ENCODE measurements at regions not wholly inside any gene's neighbourhood (a gene's known extent, or its start where the extent isn't known, plus 50 kb on each side); places are given as distances from the start of the nearest gene placed in this dataset.

GRCh38 chr1:223029985-223030769 is 112.9 kb downstream of the TLR5 start:
- intact Hi-C loops (cut with DNase I), result no loop called here
- Histone ChIP-seq H3K4me3 (replicated peaks in 1 of 3) (no peak overlapping the region), H3K27ac (no peak overlapping the region), H3K27me3 (no peaks in the 10 kb centered on the region), H3K4me1 (peaks cover 0 to 4% of the 10 kb centered on the region in 2 donors), H3K36me3 (no peaks in the 10 kb centered on the region), H3K9me3 (no peaks in the 10 kb centered on the region)
- no peak for DNase-seq
- WGBS, 2 donors, result 80 to 96% methylated on average over 6 of the region's 6 CpGs
- TF ChIP-seq POLR2A (IDR thresholded peaks at IDR 0.05) (no peak), CTCF (IDR thresholded peaks at IDR 0.05) (no peak)

- no peak overlapping the region for H3K27ac ChIP-seq
- no peaks in the 10 kb centered on the region for H3K27me3 ChIP-seq
- no peak for DNase-seq
- intact Hi-C loops (cut with DNase I), result no loop called here
- WGBS, 2 donors, result 79 to 82% methylated on average over 8 of the region's 8 CpGs
- no peak for TF ChIP-seq POLR2A (IDR thresholded peaks at IDR 0.05)
- no peak for TF ChIP-seq CTCF (IDR thresholded peaks at IDR 0.05)
- H3K4me1 ChIP-seq, result peaks cover 0 to 6% of the 10 kb centered on the region in 2 donors
- H3K9me3 ChIP-seq, result no peaks in the 10 kb centered on the region
- H3K36me3 ChIP-seq, result no peaks in the 10 kb centered on the region
- H3K4me3 ChIP-seq (replicated peaks in 1 of 3), result no peak overlapping the region
Measured at GRCh38 chr1:223030871-223031400, 112.1 kb downstream of the TLR5 start.

- H3K4me1 ChIP-seq, result peaks cover 0 to 7% of the 10 kb centered on the region in 2 donors
- H3K27me3 ChIP-seq, result no peaks in the 10 kb centered on the region
- no peak overlapping the region for H3K4me3 ChIP-seq (replicated peaks in 1 of 3)
- TF ChIP-seq POLR2A (IDR thresholded peaks at IDR 0.05), result no peak
- no peak overlapping the region for H3K27ac ChIP-seq
- WGBS, 2 donors, result 73 to 81% methylated on average over 11 of the region's 11 CpGs
- H3K9me3 ChIP-seq, result no peaks in the 10 kb centered on the region
- no peaks in the 10 kb centered on the region for H3K36me3 ChIP-seq
- no peak for DNase-seq
- intact Hi-C loops (cut with DNase I), result no loop called here
Measured at GRCh38 chr1:223031733-223032601, 111.1 kb downstream of the TLR5 start.

GRCh38 chr1:223033658-223034057 is 109.4 kb downstream of the TLR5 start:
- DNase-seq, result no peak
- Histone ChIP-seq H3K4me1 (peaks cover 0 to 7% of the 10 kb centered on the region in 2 donors), H3K4me3 (replicated peaks in 1 of 3) (no peak overlapping the region), H3K27ac (no peak overlapping the region), H3K27me3 (no peaks in the 10 kb centered on the region), H3K9me3 (no peaks in the 10 kb centered on the region), H3K36me3 (no peaks in the 10 kb centered on the region)
- intact Hi-C loops (cut with DNase I), result no loop called here
- WGBS, 2 donors, result 58 to 70% methylated on average over 3 of the region's 3 CpGs
- TF ChIP-seq POLR2A (IDR thresholded peaks at IDR 0.05), result no peak
- TF ChIP-seq CTCF (IDR thresholded peaks at IDR 0.05), result no peak

GRCh38 chr1:223034270-223034798 is 108.7 kb downstream of the TLR5 start:
- no peaks in the 10 kb centered on the region for H3K36me3 ChIP-seq
- no peaks in the 10 kb centered on the region for H3K9me3 ChIP-seq
- no peak for DNase-seq
- intact Hi-C loops (cut with DNase I), result no loop called here
- H3K4me1 ChIP-seq, result peaks cover 0 to 7% of the 10 kb centered on the region in 2 donors
- no peak overlapping the region for H3K27ac ChIP-seq
- 92 to 99% methylated on average over 5 of the region's 5 CpGs for WGBS, 2 donors
- no peaks in the 10 kb centered on the region for H3K27me3 ChIP-seq
- no peak overlapping the region for H3K4me3 ChIP-seq (replicated peaks in 1 of 3)
- TF ChIP-seq POLR2A (IDR thresholded peaks at IDR 0.05), result no peak
- TF ChIP-seq CTCF (IDR thresholded peaks at IDR 0.05), result no peak

All from thyroid gland (tissue), 4 donors.